GM18870 (cell line): ENCODE measurements at regions not wholly inside any gene's neighbourhood (a gene's known extent, or its start where the extent isn't known, plus 50 kb on each side); places are given as distances from the start of the nearest gene placed in this dataset.
A peak's percentile ranks its signal among the peaks of the same experiment; 100 is the strongest.
"Not testable (repeated sequence)": the region's sequence is repeated elsewhere in the genome, so short reads cannot be mapped to it uniquely, and the experiment has no call there.

Source experiments
- ATAC-seq: cut with Tn5 transposase; IDR thresholded peaks from one replicate; pipeline ENCODE4 v1.9.1; 2021; ENCODE audit warnings: moderate library complexity; ENCODE audit not compliant: unreplicated experiment

DNA sequence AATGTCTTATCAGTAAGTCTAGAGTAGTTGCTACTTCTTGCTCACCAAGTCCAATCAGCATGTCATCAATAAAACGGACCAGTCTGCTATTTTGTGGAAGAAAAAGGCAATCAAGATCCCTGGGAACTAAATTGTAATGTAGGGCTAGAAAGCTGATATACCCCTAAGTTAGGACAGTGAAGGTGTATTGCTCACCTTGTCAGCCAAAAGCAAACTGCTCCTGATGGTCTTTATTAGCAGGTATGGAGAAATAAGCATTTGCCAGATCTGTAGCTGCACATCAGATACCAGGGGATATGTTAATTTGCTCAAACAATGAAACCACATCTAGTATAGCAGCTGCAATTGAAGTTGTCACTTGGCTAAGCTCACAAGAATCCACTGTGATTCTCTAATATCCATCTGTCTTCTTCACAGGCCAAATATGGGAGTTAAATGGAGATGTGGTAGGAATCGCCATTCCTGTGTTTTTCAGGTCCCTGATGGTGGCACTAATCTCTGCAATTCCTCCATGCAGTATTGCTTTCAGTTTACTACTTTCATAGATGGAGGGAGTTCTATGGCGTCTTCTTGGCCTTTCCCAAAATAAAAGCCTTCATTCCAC, 75.0 kb downstream of the TMEM237 start:
- no peak for ATAC-seq

- ATAC-seq = no peak
These were observed 84.1 kb downstream of the TMEM237 start for GRCh38 chr2:201559067-201559710.

- no peak for ATAC-seq
These were observed 84.6 kb downstream of the TMEM237 start for GRCh38 chr2:201558665-201559064.

DNA sequence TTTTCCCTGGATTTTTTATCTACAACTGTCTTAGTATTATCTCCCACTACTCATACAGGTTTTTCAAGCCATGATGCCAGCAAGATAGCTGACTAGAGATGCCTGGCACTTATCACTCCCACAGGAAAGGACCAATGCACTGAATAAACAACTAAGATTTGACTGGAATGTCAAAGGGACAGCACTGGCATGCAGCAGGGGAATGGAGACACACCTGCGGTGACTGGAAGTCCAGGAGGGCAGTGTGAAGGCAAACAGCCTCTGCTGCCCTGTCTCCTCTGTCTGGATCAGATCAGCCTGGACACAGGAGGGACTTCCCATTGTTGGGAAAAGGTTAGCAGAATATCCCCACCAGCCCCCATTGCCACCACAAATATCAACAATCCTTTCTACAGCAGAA, 85.1 kb downstream of the TMEM237 start:
- no peak for ATAC-seq

GRCh38 chr2:201551901-201552300, 91.4 kb downstream of the TMEM237 start:
- no peak for ATAC-seq

DNA sequence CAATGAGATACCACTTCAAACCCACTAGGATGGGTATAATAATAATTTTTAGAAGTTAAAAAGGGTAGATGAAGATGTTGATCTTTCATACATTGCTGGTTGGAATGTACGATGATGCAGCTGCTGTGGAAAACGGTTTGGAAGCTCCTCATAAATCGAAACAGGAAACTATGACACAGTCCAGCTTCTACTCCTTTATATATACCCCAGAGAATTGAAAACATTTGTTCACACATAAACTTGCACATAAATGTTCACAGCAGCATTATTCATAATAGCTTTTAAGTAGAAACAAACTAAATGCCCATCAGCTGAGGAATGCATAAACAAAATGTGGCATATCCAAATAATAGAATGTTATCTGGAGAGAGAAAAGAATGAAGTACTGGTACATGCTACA, 95.0 kb downstream of the STRADB start:
- no peak for ATAC-seq

- no peak for ATAC-seq
These were observed 90.8 kb downstream of the STRADB start for GRCh38 chr2:201542291-201542690.

DNA sequence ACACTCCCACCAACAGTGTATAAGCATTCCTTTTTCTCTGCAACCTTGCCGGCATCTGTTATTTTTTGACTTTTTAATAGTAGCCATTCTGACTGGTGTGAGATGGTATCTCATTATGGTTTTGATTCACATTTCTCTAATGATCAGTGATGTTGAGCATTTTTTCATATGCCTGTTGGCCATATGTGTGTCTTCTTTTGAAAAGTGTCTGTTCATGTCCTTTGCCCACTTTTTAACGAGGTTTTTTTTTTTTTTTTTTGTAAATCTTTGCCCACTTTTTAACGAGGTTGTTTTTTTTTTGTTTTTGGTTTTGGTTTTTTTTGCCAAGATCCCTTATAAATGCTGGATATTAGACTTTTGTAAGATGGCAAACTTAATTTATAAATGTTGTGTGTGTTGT, 87.7 kb downstream of the STRADB start:
- ATAC-seq = not testable (repeated sequence)

GRCh38 chr2:201538025-201538424, 86.5 kb downstream of the STRADB start:
- no peak for ATAC-seq

DNA sequence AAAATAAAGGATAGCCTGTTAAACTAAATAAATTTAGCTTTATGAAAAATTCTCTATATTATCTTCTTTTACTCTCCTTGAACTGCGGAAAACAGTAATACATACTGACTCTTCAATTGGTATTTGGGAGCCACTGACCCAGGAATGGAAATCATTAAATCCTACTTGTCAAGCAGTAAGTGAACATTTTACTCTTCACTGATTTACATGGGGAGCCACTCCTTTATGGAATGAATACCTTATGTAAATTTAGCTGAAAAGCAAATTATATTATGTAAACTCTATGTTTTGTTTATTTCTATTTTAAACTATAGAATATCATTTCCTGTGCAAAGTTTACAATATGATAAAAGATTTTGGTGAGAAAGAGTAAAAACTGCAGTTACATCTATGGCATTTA, 85.2 kb downstream of the STRADB start:
- no peak for ATAC-seq

GRCh38 chr2:201536046-201536445, 84.5 kb downstream of the STRADB start:
- ATAC-seq = no peak

DNA sequence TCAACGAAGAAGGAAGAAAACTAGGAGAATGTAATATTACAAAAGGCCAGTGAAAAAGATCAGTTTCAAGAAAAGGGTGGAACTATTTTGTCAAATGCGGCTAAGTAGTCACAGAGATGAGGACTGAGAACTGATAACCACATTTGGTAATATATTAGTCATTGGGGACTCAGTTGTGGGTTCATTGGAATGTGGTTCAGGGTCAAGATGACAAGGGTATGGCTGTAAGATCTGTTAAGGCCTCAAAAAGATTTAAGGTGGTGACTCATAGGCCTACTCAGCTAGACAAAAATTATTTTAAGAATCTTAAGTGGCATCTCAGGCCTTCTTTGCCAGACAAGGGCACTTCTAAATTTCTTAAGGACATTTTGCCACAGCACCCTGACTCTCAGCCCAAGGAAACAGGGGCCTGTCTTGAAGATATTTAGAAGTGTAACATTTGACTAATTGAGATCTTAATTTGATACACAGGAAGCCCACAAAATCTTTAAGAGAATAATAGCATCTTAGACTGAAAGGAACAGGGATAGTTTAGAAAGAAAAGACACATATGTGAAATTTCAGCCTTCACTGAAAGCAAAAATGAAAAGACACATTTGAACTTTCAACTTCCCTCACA, 81.3 kb downstream of the STRADB start:
- peak; percentile 97 for ATAC-seq
